ENCODE measurements at regions not wholly inside any gene's neighbourhood (a gene's known extent, or its start where the extent isn't known, plus 50 kb on each side); places are given as distances from the start of the nearest gene placed in this dataset.
A peak's percentile ranks its signal among the peaks of the same experiment; 100 is the strongest.

DNA sequence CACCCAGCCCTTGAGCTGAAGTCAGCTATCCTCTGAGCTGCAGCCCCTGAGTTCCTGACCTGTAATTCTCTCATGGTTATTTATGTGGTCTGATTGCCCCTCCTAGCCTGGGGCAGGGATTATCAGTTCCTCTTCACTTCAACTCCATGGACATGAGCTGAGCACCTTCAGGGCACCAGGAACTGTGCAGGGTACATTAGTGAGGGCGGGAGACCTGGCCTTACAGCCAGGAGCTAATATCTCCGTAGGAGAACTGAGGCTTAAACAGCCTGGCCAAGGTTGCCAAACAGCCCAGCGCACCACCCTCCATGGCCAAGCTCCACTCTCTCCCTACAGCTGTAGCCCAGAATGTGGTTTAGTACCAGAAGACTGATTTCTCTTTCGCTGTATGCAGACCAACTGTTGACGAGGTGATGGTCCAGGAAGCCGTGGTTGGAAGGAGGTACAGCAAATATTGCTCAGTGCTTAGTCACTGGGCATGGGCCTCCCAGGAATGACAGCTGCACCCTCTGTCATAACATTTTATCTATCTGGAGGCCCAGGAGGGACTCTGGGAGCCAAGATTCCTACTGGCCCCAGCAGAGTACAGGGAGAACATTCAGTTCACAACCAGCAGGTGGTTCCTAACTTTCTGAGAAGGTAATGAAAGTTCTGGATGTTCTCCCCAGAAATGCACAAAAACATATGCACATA is 228.7 kb upstream of the SIX2 start:
- POLR2A ChIA-PET = no interaction called here
- CTCF ChIA-PET = interaction anchor here (0.6 kb wide), 1 partner anchor 256 kb away, joined by 3 read pairs; no protein-coding TSS in a partner anchor
- H3K27ac ChIP-seq (ENCODE audit: extremely low read depth, low read depth, low read length) = no peak overlapping the region

DNA sequence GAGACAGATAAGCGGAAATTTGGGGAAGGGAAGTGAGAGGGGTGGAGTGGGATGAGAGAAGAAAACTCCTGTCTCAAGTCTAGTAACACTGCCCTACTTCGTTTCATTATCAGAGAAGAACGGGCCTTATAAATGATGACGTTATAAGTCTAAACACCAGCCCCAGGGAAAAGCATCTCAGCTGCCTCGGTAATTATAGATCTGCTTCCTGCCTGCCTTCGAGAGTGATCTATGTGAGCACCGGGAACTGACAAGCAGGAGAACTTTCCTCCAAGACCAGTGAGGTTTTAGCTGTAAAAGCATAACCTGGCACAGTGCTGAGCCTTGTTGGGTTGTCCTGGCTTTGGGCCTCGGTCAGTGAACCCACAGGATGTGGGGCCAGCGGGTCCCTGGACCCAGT is 227.9 kb upstream of the SIX2 start:
- peaks cover 17% of the 10 kb centered on the region for H3K4me1 ChIP-seq (ENCODE audit: control insufficient read depth, insufficient read depth, low read length)
- POLR2A ChIA-PET = no interaction called here

More for the DNA sequence above, 228.7 kb upstream of the SIX2 start:
- TF ChIP-seq, protein P1, sequence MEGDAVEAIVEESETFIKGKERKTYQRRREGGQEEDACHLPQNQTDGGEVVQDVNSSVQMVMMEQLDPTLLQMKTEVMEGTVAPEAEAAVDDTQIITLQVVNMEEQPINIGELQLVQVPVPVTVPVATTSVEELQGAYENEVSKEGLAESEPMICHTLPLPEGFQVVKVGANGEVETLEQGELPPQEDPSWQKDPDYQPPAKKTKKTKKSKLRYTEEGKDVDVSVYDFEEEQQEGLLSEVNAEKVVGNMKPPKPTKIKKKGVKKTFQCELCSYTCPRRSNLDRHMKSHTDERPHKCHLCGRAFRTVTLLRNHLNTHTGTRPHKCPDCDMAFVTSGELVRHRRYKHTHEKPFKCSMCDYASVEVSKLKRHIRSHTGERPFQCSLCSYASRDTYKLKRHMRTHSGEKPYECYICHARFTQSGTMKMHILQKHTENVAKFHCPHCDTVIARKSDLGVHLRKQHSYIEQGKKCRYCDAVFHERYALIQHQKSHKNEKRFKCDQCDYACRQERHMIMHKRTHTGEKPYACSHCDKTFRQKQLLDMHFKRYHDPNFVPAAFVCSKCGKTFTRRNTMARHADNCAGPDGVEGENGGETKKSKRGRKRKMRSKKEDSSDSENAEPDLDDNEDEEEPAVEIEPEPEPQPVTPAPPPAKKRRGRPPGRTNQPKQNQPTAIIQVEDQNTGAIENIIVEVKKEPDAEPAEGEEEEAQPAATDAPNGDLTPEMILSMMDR (tag by site-specific recombination; IDR thresholded peaks at IDR 0.05) = 0 out of 2 replicates have a peak, but pooled peaks have one; percentile 16
- TF ChIP-seq ZIC2 (tag by site-specific recombination; IDR thresholded peaks at IDR 0.05) (peak; percentile 36; the same call in 1 of the 2 replicates), SCRT2 (tag by site-specific recombination; IDR thresholded peaks at IDR 0.05) (peak; percentile 84), ZBTB7A (tag by site-specific recombination; IDR thresholded peaks at IDR 0.05; ENCODE audit: low read depth) (no peak), GLIS1 (tag by site-specific recombination; IDR thresholded peaks at IDR 0.05) (peak; percentile 62; the same call in 1 of the 2 replicates), SP7 (tag by site-specific recombination; IDR thresholded peaks at IDR 0.05) (0 out of 2 replicates have a peak, but pooled peaks have one; percentile 31), ZNF501 (tag by site-specific recombination; IDR thresholded peaks at IDR 0.05) (no peak)
- TF ChIP-seq, protein P2, sequence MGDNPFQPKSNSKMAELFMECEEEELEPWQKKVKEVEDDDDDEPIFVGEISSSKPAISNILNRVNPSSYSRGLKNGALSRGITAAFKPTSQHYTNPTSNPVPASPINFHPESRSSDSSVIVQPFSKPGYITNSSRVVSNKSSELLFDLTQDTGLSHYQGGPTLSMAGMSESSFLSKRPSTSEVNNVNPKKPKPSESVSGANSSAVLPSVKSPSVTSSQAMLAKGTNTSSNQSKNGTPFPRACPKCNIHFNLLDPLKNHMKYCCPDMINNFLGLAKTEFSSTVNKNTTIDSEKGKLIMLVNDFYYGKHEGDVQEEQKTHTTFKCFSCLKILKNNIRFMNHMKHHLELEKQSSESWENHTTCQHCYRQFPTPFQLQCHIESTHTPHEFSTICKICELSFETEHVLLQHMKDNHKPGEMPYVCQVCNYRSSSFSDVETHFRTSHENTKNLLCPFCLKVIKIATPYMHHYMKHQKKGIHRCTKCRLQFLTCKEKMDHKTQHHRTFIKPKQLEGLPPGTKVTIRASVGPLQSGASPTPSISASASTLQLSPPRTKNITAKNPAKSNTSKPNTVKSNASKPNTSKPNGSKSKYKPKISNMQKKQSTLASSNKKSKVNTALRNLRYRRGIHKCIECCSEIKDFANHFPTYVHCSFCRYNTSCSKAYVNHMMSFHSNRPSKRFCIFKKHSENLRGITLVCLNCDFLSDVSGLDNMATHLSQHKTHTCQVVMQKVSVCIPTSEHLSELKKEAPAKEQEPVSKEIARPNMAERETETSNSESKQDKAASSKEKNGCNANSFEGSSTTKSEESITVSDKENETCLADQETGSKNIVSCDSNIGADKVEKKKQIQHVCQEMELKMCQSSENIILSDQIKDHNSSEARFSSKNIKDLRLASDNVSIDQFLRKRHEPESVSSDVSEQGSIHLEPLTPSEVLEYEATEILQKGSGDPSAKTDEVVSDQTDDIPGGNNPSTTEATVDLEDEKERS (tag by site-specific recombination; IDR thresholded peaks at IDR 0.05) = no peak
- H3K36me3 ChIP-seq (ENCODE audit: control insufficient read depth in 2 of 2, insufficient read depth in 1 of 2, low read length in 2 of 2) = no peaks in the 10 kb centered on the region
- peaks cover 18% of the 10 kb centered on the region for H3K4me1 ChIP-seq (ENCODE audit: control insufficient read depth, insufficient read depth, low read length)
- H3K9me3 ChIP-seq (ENCODE audit: control insufficient read depth, insufficient read depth, low read depth, low read length) = no peaks in the 10 kb centered on the region
- H3K4me3 ChIP-seq (ENCODE audit: low read depth, low read length) = no peak overlapping the region

More for the DNA sequence above, 227.9 kb upstream of the SIX2 start:
- CTCF ChIA-PET = interaction anchor here (0.6 kb wide), 1 partner anchor 257 kb away, joined by 3 read pairs; no protein-coding TSS in a partner anchor
- no peaks in the 10 kb centered on the region for H3K9me3 ChIP-seq (ENCODE audit: control insufficient read depth, insufficient read depth, low read depth, low read length)
- H3K36me3 ChIP-seq (ENCODE audit: control insufficient read depth in 2 of 2, insufficient read depth in 1 of 2, low read length in 2 of 2) = no peaks in the 10 kb centered on the region
- no peak overlapping the region for H3K27ac ChIP-seq (ENCODE audit: extremely low read depth, low read depth, low read length)
- H3K4me3 ChIP-seq (ENCODE audit: low read depth, low read length) = no peak overlapping the region
- TF ChIP-seq ZNF138 (tag by site-specific recombination; IDR thresholded peaks at IDR 0.05; ENCODE audit: borderline replicate concordance) = no peak
- TF ChIP-seq ZSCAN16 (tag by site-specific recombination; IDR thresholded peaks at IDR 0.05) = no peak
- no peak for TF ChIP-seq GLIS1 (tag by site-specific recombination; IDR thresholded peaks at IDR 0.05)
- no peak for TF ChIP-seq ZBTB7A (tag by site-specific recombination; IDR thresholded peaks at IDR 0.05; ENCODE audit: low read depth)
- TF ChIP-seq SP7 (tag by site-specific recombination; IDR thresholded peaks at IDR 0.05) = peak; percentile 84
- TF ChIP-seq ZNF629 (tag by site-specific recombination; IDR thresholded peaks at IDR 0.05) = peak; percentile 59
- TF ChIP-seq, protein P3, sequence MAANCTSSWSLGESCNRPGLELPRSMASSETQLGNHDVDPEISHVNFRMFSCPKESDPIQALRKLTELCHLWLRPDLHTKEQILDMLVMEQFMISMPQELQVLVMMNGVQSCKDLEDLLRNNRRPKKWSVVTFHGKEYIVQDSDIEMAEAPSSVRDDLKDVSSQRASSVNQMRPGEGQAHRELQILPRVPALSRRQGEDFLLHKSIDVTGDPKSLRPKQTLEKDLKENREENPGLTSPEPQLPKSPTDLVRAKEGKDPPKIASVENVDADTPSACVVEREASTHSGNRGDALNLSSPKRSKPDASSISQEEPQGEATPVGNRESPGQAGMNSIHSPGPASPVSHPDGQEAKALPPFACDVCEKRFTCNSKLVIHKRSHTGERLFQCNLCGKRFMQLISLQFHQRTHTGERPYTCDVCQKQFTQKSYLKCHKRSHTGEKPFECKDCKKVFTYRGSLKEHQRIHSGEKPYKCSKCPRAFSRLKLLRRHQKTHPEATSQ (tag by site-specific recombination; IDR thresholded peaks at IDR 0.05) = no peak
- TF ChIP-seq GFI1B (tag by site-specific recombination; IDR thresholded peaks at IDR 0.05) = no peak
- TF ChIP-seq GLIS2 (tag by site-specific recombination; IDR thresholded peaks at IDR 0.05) = no peak
- TF ChIP-seq ZNF155 (tag by site-specific recombination; IDR thresholded peaks at IDR 0.05) = no peak
- peak; percentile 43; the same call in 1 of the 2 replicates for TF ChIP-seq ZBTB21 (tag by site-specific recombination; IDR thresholded peaks at IDR 0.05)
- TF ChIP-seq ZNF221 (tag by site-specific recombination; IDR thresholded peaks at IDR 0.05; ENCODE audit: borderline replicate concordance) = no peak
- TF ChIP-seq, protein P4, sequence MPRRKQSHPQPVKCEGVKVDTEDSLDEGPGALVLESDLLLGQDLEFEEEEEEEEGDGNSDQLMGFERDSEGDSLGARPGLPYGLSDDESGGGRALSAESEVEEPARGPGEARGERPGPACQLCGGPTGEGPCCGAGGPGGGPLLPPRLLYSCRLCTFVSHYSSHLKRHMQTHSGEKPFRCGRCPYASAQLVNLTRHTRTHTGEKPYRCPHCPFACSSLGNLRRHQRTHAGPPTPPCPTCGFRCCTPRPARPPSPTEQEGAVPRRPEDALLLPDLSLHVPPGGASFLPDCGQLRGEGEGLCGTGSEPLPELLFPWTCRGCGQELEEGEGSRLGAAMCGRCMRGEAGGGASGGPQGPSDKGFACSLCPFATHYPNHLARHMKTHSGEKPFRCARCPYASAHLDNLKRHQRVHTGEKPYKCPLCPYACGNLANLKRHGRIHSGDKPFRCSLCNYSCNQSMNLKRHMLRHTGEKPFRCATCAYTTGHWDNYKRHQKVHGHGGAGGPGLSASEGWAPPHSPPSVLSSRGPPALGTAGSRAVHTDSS (tag by site-specific recombination; IDR thresholded peaks at IDR 0.05) = no peak
- no peak for TF ChIP-seq ZNF548 (tag by site-specific recombination; IDR thresholded peaks at IDR 0.05)
- TF ChIP-seq, protein P5, sequence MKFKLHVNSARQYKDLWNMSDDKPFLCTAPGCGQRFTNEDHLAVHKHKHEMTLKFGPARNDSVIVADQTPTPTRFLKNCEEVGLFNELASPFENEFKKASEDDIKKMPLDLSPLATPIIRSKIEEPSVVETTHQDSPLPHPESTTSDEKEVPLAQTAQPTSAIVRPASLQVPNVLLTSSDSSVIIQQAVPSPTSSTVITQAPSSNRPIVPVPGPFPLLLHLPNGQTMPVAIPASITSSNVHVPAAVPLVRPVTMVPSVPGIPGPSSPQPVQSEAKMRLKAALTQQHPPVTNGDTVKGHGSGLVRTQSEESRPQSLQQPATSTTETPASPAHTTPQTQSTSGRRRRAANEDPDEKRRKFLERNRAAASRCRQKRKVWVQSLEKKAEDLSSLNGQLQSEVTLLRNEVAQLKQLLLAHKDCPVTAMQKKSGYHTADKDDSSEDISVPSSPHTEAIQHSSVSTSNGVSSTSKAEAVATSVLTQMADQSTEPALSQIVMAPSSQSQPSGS (tag by site-specific recombination; IDR thresholded peaks at IDR 0.05; ENCODE audit: low read depth) = peak; percentile 71
- no peak for TF ChIP-seq ZNF133 (tag by site-specific recombination; IDR thresholded peaks at IDR 0.05)
- TF ChIP-seq ZNF132 (tag by site-specific recombination; IDR thresholded peaks at IDR 0.05; ENCODE audit: borderline replicate concordance) = no peak
- no peak for TF ChIP-seq YY1 (tag by site-specific recombination; IDR thresholded peaks at IDR 0.05)
